ENCODE measurements at regions not wholly inside any gene's neighbourhood (a gene's known extent, or its start where the extent isn't known, plus 50 kb on each side); places are given as distances from the start of the nearest gene placed in this dataset.

DNA sequence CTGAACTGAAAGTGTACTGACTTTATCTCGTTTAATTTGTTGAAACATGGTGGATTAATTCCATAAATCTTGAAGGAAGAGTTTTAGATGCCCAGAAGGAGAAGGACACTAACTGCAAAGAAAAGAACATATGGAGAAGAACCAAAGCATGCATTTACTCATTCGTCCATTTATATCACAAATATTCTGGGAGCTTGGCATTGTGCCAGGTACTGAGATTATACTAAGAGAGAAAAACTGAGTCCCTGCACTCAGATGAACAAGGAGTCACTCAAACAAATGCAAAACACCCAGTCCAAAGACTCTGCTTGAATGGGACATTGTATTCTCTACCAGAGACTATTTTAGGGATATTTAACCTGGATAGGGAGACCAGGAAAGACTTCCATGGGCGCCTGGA is 588.0 kb upstream of the MGMT start:
- TF ChIP-seq, protein P1, sequence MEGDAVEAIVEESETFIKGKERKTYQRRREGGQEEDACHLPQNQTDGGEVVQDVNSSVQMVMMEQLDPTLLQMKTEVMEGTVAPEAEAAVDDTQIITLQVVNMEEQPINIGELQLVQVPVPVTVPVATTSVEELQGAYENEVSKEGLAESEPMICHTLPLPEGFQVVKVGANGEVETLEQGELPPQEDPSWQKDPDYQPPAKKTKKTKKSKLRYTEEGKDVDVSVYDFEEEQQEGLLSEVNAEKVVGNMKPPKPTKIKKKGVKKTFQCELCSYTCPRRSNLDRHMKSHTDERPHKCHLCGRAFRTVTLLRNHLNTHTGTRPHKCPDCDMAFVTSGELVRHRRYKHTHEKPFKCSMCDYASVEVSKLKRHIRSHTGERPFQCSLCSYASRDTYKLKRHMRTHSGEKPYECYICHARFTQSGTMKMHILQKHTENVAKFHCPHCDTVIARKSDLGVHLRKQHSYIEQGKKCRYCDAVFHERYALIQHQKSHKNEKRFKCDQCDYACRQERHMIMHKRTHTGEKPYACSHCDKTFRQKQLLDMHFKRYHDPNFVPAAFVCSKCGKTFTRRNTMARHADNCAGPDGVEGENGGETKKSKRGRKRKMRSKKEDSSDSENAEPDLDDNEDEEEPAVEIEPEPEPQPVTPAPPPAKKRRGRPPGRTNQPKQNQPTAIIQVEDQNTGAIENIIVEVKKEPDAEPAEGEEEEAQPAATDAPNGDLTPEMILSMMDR (IDR thresholded peaks at IDR 0.05): no peak
- no peak for TF ChIP-seq POLR2A (IDR thresholded peaks at IDR 0.05)

All from uterus (tissue), 2 donors.